ENCODE measurements at regions not wholly inside any gene's neighbourhood (a gene's known extent, or its start where the extent isn't known, plus 50 kb on each side); places are given as distances from the start of the nearest gene placed in this dataset.

DNA sequence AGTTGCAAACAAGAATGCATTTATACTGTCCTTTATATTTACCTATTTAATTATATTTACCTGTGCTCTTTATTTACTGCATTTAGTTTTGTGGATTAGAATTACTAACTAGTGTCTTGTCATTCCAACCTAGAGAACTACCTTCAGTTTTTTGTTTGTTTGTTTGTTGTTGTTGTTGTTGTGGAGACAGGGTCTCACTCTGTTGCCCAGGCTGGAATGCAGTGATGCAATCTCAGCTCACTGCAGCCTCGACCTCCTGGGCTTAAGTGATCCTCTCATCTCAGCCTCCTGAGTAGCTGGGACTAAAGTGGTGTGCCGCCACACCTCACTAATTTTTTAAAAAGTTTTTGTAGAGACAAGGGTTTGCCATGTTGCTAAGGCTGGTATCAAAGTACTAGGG, 156.4 kb upstream of the AKR1E2 start:
- TF ChIP-seq, protein P1, sequence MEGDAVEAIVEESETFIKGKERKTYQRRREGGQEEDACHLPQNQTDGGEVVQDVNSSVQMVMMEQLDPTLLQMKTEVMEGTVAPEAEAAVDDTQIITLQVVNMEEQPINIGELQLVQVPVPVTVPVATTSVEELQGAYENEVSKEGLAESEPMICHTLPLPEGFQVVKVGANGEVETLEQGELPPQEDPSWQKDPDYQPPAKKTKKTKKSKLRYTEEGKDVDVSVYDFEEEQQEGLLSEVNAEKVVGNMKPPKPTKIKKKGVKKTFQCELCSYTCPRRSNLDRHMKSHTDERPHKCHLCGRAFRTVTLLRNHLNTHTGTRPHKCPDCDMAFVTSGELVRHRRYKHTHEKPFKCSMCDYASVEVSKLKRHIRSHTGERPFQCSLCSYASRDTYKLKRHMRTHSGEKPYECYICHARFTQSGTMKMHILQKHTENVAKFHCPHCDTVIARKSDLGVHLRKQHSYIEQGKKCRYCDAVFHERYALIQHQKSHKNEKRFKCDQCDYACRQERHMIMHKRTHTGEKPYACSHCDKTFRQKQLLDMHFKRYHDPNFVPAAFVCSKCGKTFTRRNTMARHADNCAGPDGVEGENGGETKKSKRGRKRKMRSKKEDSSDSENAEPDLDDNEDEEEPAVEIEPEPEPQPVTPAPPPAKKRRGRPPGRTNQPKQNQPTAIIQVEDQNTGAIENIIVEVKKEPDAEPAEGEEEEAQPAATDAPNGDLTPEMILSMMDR (conservative IDR thresholded peaks at IDR 0.05; ENCODE audit: low read depth, low read length) = no peak
- TF ChIP-seq EZH2phosphoT487 (IDR thresholded peaks at IDR 0.05; ENCODE audit: borderline replicate concordance, low read length) (no peak), EZH2 (IDR thresholded peaks at IDR 0.05; ENCODE audit: low read length, unreplicated experiment) (no peak)

Data from PC-3 (cell line).